GM18498 (cell line): ENCODE measurements at regions not wholly inside any gene's neighbourhood (a gene's known extent, or its start where the extent isn't known, plus 50 kb on each side); places are given as distances from the start of the nearest gene placed in this dataset.

Experiments
- ATAC-seq: cut with Tn5 transposase; IDR thresholded peaks from one replicate; pipeline ENCODE4 v1.9.1; 2021; ENCODE audit warnings: mild to moderate bottlenecking, moderate library complexity; ENCODE audit not compliant: unreplicated experiment

- ATAC-seq: no peak
Observed at GRCh38 chr5:12795333-12795663, 891.1 kb upstream of the CTNND2 start.

GRCh38 chr5:12794476-12795332, 890.5 kb upstream of the CTNND2 start:
- no peak for ATAC-seq

DNA sequence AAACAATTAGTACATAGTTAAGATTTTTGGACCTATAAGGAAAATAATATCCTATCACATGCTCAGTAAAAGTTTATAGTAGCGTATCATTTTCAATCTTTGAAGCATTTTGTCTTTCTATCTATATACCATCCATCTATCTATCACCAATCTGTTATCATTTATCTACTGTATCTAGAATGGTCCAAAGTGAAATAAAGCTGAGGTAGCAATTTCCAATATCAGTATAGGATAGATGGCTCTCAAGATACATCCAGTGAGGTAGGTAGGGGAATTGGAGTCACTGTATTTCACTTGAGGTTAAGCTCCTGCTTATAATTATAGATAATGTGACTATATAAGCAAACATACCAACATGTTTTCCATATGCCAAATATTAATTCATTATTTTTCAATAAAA, 889.1 kb upstream of the CTNND2 start:
- no peak for ATAC-seq

GRCh38 chr5:12780536-12780935, 876.3 kb upstream of the CTNND2 start:
- no peak for ATAC-seq

- no peak for ATAC-seq
Observed at GRCh38 chr5:12777342-12777741, 873.1 kb upstream of the CTNND2 start.

DNA sequence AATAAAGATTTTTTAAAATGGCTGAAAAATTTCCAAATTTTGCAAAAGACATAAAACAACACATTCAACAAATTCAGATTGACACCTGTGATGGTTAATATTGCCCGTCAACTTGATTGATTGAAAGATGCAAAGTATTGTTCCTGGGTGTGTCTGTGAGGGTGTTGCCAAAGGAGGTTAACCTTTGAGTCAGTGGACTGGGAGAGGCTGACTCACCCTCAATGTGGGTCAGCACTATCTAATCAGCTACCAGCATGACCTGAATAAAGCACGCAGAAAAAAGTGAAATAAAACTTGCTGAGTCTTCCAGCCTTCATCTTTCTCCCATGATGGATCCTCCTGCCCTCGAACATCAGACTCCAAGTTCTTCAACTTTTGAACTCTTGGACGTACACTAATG, 868.0 kb upstream of the CTNND2 start:
- no peak for ATAC-seq

DNA sequence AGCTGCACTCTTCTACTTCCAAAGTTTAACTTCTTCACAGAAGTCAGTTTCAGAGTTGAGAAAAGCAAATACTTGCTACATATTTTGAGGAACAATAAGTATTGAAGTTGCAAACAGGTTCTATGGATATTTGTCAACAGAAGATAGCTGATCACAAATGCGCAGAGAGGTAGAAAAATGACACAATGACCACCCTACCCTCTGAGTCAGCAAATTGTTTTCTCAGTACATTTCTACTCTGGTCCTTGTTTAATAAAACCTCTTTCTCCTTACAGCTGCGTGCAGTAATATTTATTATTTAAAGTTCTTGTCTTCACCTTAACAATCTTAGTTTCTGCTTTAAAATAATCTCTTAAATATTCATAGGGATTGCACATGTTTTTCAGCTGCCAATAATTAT, 855.1 kb upstream of the CTNND2 start:
- no peak for ATAC-seq

GRCh38 chr5:12757035-12757434, 852.8 kb upstream of the CTNND2 start:
- ATAC-seq: no peak

DNA sequence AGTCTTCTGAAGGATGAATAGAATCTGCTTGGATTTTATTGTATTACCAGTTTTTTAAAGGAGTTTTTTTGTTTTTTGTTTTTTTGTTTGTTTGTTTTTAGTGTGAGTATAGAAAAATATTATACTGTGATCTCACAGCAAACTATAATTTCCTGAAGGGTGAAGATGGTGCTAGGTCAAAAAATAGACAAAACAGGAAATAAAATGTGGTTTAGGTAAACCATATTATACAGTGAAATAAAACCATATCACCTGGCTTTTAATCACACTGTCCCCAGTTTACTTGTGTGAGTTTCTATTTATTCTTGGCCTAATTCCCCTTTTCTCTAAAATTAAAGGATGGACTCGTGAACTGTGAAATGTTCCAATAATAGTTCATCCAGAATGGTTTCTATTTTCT, 841.3 kb upstream of the CTNND2 start:
- ATAC-seq: no peak

DNA sequence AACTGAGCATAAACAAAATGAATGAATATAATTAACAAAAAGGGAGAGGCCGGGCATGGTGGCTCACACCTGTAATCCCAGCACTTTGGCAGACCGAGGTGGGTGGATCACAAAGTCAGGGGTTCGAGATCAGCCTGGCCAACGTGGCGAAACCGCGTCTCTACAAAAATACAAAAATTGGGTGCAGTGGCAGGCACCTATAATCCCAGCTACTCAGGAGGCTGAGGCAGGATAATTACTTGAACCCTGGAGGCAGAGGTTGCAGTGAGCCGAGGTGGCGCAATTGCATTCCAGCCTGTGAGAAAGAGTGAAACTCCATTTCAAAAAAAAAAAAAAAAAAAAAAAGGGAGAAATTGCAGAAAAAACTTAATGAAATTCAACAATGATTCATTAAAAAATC, 839.3 kb upstream of the CTNND2 start:
- ATAC-seq: no peak

DNA sequence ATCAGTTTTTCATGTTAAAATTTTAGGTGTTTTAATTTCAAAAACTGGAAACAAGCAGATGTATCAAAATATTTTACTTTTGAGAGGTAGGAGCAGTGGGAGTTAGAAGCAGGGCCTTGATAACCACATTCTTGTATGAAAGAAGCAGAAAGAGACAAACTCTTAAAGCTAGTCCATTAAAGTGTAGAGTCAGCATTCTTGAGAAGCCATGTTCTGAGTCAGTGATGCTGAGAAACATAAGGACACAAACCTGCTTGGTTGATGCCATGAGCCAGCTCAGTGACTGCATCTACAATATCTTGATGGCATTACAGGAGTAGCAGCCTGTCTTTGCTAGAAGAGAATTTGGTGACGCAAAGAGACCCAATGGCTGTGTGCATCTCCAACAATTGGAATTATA, 826.1 kb upstream of the CTNND2 start:
- ATAC-seq: no peak

DNA sequence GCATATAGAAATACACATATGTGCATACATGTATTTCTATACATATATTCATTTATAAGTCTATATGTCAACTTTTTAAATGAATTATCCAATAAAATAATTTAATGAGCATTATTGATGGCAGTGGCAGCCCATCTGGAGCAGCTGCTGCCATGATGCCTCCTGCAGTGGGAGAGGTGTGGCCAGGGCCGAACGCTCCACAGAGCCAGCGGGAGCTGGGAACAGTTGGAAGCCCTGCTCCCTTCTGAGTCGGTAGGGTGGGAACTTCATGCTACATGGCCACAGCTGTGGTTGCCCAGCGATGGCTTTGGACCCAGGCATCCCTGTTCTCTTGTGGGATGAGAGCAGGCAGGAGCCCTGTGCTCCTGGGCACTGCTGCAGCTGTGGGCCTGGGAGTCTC, 812.4 kb upstream of the CTNND2 start:
- no peak for ATAC-seq

DNA sequence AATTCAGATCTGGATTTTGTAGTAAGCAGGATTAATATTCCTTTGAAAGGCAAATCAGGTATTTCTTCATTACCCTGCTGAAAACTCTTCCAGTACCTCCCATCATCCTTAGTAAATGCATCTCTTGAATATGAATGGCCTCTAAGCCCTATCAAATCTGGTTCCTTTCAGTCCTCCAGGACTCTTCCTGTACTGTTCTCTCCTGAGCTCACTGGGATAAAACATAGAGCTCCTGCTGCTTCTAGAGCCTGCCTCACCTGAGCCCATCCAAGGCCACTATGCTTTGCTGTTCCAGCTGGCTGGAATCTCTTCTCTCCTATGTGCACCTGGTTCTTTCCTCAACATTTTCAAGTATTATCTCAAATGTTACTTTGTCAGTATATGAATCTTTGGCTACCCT, 803.3 kb upstream of the CTNND2 start:
- ATAC-seq: no peak

- no peak for ATAC-seq
Observed at GRCh38 chr5:12704955-12705354, 800.7 kb upstream of the CTNND2 start.

- no peak for ATAC-seq
Observed at GRCh38 chr5:12703254-12703653, 799.0 kb upstream of the CTNND2 start.

GRCh38 chr5:12695651-12696050, 791.4 kb upstream of the CTNND2 start:
- no peak for ATAC-seq

DNA sequence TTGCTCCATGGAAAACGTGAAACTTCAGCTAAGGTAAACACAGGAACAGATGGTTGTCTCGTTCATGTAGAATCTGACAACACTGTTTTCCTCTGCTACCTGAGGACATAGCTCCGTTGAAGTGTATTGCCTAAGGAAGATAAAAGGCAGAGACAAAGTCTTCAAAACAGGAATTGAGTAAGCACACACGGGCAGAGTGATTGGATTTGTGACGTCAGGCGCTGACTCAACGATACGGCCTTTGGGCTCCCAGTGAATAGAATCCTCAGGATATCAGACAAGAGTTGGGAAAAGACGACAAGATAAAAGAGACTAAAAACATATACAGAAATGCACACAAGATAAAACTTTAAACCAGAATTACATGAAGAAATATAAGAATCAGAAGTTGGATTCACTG, 787.1 kb upstream of the CTNND2 start:
- ATAC-seq: no peak

- ATAC-seq: no peak
Observed at GRCh38 chr5:12690361-12690760, 786.1 kb upstream of the CTNND2 start.

- no peak for ATAC-seq
Observed at GRCh38 chr5:12683249-12683648, 779.0 kb upstream of the CTNND2 start.

- no peak for ATAC-seq
Observed at GRCh38 chr5:12679731-12680130, 775.5 kb upstream of the CTNND2 start.

DNA sequence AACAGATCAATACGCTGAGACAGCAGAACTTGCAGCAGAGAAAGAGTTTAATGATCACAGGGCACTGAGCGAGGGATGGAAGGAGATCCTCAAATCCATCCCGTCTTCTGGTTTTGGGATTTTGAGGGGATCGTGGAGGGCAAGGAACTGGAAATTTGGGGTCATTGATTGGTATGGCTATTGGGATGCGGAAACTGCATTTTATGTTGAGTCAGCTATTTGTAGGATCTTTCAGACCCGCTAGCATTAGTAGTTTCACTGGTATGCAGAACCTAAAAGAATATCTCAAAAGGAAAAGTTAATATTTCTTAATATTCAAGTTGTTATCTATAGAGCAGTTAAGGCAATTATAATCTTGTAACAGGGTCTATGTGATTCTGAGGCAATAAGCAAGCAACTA, 771.7 kb upstream of the CTNND2 start:
- ATAC-seq: no peak

DNA sequence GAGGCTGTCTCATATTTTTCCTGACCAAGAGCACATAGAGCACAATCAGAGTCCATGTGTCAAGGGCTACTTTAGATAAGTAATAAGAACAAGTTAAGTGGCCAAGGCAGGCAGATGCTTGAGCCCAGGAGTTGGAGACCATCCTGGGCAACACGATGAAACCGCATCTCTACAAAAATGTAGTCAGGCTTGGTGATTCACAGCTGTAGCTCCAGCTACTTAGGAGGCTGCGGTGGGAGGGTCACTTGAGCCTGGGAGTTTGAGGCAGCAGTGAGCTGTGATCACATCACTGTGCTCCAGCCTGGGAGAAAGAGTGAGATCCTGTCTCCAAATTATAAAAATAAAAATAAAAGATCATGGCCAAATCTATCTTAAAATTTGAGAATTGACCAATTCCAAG, 767.9 kb upstream of the CTNND2 start:
- ATAC-seq: no peak

- no peak for ATAC-seq
Observed at GRCh38 chr5:12669326-12669725, 765.1 kb upstream of the CTNND2 start.
